DMS53 treated with DMSO at 0.1 percent for 48 hours (cell line): ENCODE measurements at regions not wholly inside any gene's neighbourhood (a gene's known extent, or its start where the extent isn't known, plus 50 kb on each side); places are given as distances from the start of the nearest gene placed in this dataset.

ENCODE experiments used
- DNase-seq: peaks from one replicate; lab custom pipeline; 2025; ENCODE audit not compliant: unreplicated experiment; lab: John Stamatoyannopoulos, UW

DNA sequence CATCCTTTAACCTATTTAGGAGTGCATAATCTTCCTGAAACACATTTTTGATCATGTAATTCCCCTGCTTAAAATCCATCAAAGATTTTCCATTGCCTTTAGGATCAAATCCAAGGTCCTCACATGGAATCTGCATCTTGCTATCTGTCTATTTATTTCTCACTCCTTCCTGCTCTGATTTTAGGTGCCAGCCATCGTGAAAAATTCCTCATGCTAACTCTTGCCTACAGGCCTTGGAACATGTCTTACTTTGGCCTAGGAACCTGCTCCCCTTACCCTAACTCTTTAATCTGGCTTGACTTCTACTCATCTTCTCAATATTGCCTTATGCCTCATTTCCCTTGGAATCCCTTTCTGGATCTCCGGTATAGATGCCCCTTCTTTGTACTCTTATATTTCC is 1074.3 kb downstream of the TTLL7 start:
- DNase-seq = no peak

GRCh38 chr1:82923931-82924330 is 1075.0 kb downstream of the TTLL7 start:
- no peak for DNase-seq

DNA sequence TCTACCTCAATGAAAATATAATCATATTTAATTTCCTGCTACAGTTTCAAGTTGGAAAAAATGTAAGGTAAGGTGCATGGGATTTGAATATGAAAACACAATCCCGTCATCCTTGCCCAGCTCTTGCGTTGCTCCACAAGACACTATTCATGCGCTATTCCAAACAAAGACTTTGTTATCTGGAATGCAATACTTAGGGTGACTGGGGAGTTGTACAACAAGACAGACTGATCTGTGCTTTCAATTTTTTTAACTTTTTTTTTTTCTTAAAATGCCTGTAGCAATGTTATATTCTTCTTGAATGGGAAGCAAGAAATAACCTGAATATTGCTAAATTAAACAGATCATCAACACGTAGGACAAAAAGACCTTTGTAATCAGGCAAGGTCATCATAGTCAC is 1077.2 kb downstream of the TTLL7 start:
- DNase-seq = no peak

DNA sequence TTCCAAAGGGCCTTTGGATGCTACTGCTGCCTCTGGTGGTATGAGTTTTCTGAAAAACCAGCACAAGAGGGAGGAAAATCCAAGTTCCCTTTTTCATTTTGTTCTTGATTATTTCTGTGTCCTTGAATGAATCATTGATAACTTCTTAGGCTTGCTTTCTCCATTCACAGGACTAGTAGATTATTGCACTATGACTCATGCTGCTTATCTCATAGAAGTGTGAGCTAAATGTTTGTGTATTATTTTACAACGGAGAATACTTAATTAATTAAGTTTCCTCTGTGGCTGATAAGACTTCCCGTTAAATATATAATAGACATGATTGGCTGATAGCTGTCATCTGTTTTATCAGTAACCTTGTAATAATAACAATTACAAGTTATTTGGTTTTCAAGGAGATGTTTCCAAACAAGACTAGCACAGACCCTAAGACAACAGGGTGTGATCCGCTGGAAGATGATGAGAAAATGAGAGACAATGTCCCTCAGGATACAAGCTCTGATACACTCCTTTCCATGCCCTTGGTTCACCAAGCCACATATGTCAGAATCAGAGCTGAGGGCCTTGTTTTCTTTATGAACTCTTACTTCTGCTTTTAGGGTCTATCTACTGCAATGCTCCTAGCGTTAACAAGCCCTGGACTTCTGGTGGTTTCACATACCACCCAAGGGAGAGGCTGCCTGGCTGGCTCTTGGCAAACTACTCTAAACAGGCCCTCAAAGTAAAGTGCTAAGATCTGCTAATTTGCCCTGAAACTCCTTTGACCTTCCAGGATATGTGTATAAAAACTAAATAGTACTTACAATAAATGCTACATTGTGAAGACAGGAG is 1078.3 kb downstream of the TTLL7 start:
- no peak for DNase-seq

- no peak for DNase-seq
Observed at GRCh38 chr1:82919837-82920236, 1079.1 kb downstream of the TTLL7 start.

GRCh38 chr1:82907313-82907712 is 1091.6 kb downstream of the TTLL7 start:
- no peak for DNase-seq

GRCh38 chr1:82903626-82904025 is 1095.3 kb downstream of the TTLL7 start:
- DNase-seq = no peak

DNA sequence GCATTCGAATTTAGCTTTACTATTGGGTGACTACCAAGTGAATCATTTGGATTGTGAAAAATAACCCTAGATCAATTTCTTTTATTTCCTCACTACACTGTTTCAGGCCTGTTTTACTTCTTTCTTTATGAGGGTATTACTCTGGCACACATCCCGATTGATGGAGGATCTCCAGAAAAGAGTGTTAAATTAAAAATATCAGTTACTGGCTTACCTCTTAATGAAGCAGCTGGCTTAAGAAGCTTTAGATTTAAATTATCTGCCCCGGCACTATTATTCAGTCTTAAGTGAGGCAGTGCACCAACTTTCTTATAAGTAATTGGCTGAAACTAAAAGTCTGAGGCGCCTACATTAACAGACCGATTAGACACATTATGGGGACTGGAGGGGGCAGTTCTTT is 1097.4 kb downstream of the TTLL7 start:
- no peak for DNase-seq

DNA sequence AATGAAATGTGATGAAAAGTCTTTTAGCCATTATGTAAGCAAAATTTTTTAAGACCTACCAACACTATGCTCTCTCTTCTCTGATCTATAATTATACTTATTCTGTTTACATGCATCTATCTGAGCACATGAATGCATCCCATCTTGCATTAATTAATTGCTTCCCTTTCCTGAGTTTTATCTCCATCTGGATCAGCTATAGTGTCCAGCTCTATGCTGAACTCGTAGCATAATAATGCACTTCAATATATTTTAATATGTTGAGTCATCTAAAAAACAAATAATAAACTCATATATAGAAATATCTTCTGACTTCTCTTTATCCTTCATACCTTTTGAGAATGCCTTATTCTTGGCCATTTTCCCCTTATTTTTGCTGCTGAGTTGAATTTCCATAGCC is 1097.8 kb downstream of the TTLL7 start:
- DNase-seq = no peak

- DNase-seq = no peak
Observed at GRCh38 chr1:82899017-82899416, 1098.3 kb downstream of the ADGRL2 start.

DNA sequence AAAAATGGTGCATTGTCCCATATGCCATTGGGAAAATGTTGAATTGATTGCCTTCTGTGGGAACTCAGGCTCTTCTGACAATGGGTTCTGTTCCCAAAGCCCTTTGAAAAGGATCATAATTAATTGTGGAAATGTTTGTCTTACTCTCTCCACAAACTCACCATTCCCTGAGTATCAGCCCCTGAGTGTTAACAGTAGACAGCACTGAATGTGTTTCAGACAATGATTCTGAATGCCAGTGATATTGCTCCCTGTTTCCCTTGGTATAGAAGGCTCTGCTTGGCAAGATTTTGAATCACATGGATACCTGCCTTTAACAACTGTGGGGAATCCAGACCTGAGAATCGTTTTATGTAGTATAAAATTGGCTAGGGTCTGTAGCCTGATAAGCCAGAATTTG is 1096.8 kb downstream of the ADGRL2 start:
- no peak for DNase-seq

DNA sequence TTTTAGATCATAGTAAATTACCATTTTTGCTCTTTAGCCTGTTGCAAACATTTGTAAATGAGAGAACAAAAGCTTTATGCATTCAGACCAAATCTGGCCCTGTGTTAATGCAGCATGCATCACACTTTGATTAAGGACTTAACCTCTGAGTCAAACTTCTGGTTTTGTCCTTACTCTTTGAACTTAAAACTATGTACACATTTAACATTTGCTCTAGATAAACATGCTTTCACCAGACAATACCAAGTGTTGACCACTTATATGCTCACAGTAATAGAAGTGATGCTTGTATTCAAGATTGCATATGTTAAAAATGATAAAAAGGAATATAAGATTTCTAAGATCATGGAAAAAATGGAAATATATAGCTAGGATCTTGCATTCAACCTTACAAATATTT is 1095.3 kb downstream of the ADGRL2 start:
- peak; percentile 87 for DNase-seq

GRCh38 chr1:82894635-82895034 is 1093.9 kb downstream of the ADGRL2 start:
- DNase-seq = no peak

- no peak for DNase-seq
Observed at GRCh38 chr1:82893712-82894470, 1093.2 kb downstream of the ADGRL2 start.

DNA sequence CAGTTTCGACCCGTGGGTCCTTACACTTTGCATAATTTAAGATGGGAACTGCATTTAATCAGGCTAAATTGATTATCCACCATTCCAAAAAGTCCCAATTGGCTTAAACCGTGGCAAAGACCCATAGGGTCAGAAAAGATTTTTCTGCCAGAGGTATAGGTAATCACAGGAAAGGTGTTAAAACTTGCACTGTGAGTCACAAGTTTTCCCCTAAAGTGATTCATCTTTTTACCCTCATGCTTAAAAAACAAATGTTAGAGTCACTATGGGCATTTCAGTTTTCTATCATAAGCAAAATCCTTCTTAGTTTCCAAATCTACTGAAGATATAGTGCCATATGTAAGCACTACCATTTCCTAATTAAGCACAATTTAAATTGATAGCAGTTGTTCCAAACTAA is 1079.8 kb downstream of the ADGRL2 start:
- DNase-seq = no peak

DNA sequence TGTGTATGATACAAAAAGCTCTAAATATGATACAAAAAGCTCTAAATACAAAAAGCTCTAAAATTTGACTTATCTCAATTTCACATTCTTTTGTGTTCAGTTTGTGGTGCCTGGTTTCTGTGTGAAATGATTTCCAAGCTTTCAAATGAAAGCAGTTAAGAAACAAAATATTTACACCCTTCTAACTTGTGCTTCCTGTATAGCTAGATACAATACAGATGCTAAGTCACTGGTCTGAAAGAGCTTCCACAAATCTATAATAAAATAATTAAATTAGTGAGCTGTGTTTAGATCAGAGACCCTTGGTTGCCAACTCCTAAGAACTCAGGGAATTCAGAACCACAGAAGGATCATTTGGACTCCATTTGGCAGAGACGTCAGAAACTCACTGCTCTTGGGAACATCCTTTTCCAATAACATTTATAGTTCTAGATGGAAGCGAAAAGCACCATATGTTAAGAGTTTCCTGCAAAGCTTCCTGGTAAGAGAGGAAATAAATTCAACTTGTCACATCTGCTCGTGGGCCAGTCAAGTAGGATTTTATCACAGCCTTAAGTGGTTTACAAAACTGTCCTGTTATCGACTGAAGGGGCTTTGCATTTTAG is 1079.1 kb downstream of the ADGRL2 start:
- DNase-seq = no peak

GRCh38 chr1:82875170-82875569 is 1074.4 kb downstream of the ADGRL2 start:
- DNase-seq = no peak

DNA sequence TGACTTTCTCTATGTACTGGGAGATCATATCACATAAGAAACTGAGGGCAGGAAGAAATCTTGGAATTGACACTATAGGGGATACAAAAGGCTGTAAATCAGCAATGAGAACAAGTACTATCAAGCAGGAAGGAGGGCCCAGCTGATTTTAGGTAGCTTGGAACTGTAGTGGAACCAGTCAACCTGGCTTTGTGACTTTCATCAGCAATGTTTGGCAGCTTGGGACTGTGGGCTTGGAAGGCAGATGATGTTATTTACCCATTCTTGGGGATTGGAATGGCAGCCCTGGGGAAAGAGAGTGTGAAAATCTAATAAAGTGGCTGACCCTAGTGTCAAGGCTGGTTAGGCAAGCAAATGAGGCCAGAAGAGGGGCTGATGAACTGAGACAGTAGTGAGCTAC is 1073.3 kb downstream of the ADGRL2 start:
- no peak for DNase-seq

DNA sequence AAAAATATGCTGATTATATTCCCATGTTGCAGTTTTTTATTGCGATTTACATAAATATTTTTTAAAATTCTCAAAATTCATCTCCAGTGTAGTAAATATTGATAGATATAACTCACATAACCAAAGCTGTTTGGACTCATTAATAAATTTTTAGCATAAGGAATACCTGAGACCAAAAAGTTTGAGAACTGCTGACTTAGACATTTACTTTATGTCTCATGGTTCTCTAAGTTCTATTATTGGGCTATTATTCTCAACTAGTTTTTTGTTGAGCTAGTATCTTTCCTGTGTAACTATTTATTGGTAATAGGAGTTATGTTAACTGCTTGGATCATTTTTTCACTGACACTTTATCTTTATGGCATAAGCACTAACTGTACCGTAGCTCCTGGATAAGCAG is 1069.6 kb downstream of the ADGRL2 start:
- DNase-seq = no peak

DNA sequence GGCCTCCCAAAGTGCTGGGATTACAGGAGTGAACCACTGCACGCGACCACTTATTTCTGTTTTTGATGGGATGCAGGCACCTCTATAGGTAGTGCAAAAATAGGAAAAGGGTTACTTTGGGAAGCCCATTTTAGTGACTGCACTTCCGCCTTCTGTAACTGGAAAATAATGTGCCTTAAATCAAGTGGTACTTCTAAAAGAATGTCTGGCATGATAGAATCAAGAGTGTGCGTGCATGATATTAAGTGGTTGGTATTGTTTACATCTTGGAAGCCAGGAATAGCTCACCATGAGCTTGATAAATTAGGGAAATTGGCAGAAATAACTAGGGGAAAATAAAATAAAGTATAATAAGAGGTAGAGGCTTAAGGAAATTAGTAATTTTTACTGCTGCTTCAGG is 1067.0 kb downstream of the ADGRL2 start:
- no peak for DNase-seq

DNA sequence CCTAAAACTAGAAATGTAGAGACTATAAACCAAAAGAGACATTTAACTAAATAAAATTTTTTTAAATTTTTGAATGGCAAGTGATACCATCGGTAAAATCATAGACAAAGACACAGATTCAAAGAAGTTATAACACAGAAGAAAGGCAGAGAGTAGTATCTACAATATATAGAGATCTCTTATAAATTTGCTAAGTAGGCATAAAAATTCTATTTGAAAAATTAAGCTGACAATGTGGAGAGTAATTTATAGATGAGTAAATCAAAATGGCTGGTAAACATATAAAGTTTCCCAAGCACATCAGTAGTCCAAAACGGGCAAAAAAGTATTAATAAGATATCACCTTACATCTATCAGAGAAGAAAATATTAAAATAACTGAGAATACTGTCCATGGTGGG is 1061.0 kb downstream of the ADGRL2 start:
- DNase-seq = no peak

- DNase-seq = no peak
Observed at GRCh38 chr1:82858031-82858430, 1057.3 kb downstream of the ADGRL2 start.
